ENCODE measurements at regions not wholly inside any gene's neighbourhood (a gene's known extent, or its start where the extent isn't known, plus 50 kb on each side); places are given as distances from the start of the nearest gene placed in this dataset.

DNA sequence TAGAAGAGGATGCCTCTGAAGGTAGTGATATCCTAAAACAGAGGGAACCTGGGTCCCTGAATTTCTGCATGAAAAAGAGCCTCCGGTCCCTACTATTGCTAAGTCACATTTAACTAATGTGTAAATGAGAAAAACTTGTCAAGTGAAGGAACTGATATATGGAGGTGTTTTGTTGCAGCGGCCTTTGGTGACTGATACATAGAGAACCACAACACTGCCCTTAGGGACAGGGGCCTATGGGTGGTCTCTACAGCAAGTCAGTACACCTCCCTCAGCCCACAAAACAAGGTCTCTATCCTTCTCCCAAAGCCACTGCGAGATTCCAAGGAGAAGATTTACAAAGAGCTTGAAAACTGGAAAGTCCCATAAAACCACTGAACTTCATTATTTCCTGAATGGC lies 275.3 kb downstream of the SOX9 start:
- no peaks in the 10 kb centered on the region for H3K9me3 ChIP-seq (ENCODE audit: severe bottlenecking)
- H3K36me3 ChIP-seq, result no peaks in the 10 kb centered on the region
- TF ChIP-seq, protein P1, sequence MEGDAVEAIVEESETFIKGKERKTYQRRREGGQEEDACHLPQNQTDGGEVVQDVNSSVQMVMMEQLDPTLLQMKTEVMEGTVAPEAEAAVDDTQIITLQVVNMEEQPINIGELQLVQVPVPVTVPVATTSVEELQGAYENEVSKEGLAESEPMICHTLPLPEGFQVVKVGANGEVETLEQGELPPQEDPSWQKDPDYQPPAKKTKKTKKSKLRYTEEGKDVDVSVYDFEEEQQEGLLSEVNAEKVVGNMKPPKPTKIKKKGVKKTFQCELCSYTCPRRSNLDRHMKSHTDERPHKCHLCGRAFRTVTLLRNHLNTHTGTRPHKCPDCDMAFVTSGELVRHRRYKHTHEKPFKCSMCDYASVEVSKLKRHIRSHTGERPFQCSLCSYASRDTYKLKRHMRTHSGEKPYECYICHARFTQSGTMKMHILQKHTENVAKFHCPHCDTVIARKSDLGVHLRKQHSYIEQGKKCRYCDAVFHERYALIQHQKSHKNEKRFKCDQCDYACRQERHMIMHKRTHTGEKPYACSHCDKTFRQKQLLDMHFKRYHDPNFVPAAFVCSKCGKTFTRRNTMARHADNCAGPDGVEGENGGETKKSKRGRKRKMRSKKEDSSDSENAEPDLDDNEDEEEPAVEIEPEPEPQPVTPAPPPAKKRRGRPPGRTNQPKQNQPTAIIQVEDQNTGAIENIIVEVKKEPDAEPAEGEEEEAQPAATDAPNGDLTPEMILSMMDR (IDR thresholded peaks at IDR 0.05; ENCODE audit: low read depth, low read length), result no peak
- no peak overlapping the region for H3K4me3 ChIP-seq (ENCODE audit: low read depth, low read length)
- no peaks in the 10 kb centered on the region for H3K27me3 ChIP-seq (ENCODE audit: insufficient read depth, low read depth, severe bottlenecking)
- no peak overlapping the region for H3K27ac ChIP-seq
- DNase-seq, result no peak

DNA sequence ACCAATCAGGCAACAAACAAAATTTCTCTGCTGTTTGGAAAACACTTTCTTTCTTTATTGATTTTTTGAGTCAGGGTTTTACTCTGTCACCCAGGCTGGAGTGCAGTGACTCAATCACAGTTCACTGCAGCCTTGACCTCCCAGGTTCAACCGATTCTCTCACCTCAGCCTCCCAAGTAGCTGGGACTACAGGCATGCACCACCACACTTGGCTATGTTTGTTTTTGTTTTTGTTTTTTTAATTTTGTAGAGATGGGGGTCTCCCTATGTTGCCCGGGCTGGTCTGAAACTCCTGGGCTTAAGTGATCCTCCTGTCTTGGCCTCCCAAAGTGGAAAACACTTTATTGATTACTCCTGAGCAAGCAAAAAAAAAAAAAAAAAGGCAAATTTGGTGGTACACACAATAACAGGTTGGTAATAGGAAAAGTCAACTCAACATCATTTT lies 276.4 kb downstream of the SOX9 start:
- Histone ChIP-seq H3K27ac (no peak overlapping the region), H3K27me3 (ENCODE audit: insufficient read depth, low read depth, severe bottlenecking) (no peaks in the 10 kb centered on the region), H3K9me3 (ENCODE audit: severe bottlenecking) (no peaks in the 10 kb centered on the region), H3K36me3 (no peaks in the 10 kb centered on the region), H3K4me3 (ENCODE audit: low read depth, low read length) (no peak overlapping the region)
- TF ChIP-seq, protein P1 (IDR thresholded peaks at IDR 0.05; ENCODE audit: low read depth, low read length), result no peak
- no peak for DNase-seq

DNA sequence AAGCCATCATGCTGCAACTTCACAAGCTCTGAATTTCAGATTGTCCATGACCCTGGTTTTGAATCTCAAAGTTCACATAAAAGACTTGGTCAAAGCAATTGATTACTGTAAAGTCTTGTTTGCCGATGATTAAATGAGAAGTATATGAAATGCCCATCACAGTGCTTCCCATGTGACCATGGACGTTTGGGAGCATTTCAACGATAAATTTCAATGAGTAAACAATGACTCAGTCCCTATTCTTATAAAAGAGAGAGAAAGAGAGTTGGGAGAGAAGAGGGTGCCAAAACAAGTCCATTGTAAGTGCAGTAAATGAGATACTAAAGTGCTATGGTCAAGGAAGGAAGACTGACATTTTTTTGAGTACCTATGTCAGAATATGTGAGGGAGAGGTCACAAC lies 276.9 kb downstream of the SOX9 start:
- Histone ChIP-seq H3K4me3 (ENCODE audit: low read depth, low read length) (no peak overlapping the region), H3K27ac (no peak overlapping the region), H3K36me3 (no peaks in the 10 kb centered on the region; the same call in 1 of the 2 replicates), H3K9me3 (ENCODE audit: severe bottlenecking) (no peaks in the 10 kb centered on the region), H3K27me3 (ENCODE audit: insufficient read depth, low read depth, severe bottlenecking) (no peaks in the 10 kb centered on the region)
- no peak for DNase-seq
- TF ChIP-seq, protein P1 (IDR thresholded peaks at IDR 0.05; ENCODE audit: low read depth, low read length), result no peak

DNA sequence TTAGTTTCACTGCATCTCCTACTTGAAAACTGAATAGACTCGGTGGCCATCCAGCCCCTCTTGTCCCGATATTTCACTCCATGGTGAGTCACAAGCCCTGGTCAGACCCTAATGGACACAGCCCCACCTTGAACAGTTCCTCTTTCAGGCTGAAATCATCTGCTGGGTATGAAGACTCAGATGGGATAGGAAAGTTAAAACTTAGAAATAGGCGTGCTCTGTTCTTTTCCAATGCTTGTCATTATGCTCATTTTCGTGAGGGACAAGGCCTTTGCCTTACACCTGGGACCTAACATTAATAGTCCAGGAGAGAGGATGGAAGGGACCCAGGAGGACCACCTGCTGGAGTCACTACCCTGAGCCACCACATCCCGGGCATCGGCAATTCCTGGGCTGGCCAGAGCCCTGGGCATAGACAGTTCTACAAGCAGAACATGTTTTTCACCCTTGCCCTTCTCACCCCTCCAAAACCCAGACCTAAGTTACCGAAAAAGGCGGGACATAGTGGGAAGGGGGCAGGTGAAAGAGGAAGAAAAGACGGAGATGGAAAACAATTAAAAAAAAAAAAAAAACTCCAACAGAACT lies 278.3 kb downstream of the SOX9 start:
- Histone ChIP-seq H3K9me3 (ENCODE audit: severe bottlenecking) (no peaks in the 10 kb centered on the region), H3K27ac (no peak overlapping the region), H3K36me3 (no peaks in the 10 kb centered on the region; the same call in 1 of the 2 replicates), H3K4me3 (ENCODE audit: low read depth, low read length) (no peak overlapping the region), H3K27me3 (ENCODE audit: insufficient read depth, low read depth, severe bottlenecking) (no peaks in the 10 kb centered on the region)
- TF ChIP-seq, protein P1 (IDR thresholded peaks at IDR 0.05; ENCODE audit: low read depth, low read length), result no peak
- DNase-seq, result no peak

DNA sequence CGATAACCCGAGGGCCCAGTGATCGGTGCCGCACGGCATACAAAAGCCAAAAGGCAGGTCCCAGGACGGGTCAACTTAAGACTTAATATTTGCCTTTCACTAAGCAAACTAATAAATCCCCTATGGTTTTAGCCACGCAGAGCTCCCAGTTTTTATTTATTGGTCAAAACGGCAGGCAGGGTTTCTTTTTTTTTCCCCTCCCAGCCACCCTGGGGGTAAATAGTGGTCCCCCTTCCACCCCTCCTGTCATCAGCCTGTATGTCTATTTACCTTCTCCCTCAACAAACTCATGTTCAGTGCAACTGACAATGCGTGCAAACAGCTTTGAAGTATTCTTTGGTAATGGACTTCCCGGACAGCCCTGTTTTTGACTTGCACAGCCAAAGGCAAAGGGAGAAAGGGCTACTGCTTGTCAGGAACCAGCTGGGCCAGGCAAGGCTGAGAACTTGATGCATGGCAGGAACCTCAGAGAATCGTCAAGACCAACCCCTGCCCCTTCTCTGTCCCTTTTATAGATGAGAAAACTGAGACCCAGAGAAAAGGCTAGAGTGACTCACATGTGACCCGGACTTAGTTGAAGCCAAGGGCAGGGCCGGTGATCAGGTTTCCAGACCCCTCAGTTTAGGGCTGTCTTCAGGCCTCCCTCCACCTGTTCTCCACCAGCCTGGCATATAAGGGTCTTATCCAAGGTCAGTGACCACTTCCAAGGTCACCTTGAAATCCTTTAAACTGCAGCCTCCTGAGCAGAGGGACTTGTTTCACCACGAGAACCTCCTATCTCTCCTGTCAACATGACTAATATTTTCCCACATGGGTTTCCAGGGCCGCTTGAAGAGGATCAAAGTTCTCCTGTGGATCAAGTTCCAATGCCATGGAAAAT lies 279.0 kb downstream of the SOX9 start:
- TF ChIP-seq, protein P1 (IDR thresholded peaks at IDR 0.05; ENCODE audit: low read depth, low read length), result no peak
- Histone ChIP-seq H3K27ac (no peak overlapping the region), H3K36me3 (no peaks in the 10 kb centered on the region; the same call in 1 of the 2 replicates), H3K4me3 (ENCODE audit: low read depth, low read length) (no peak overlapping the region), H3K27me3 (ENCODE audit: insufficient read depth, low read depth, severe bottlenecking) (no peaks in the 10 kb centered on the region), H3K9me3 (ENCODE audit: severe bottlenecking) (no peaks in the 10 kb centered on the region)
- no peak for DNase-seq

All from WERI-Rb-1 (cell line).